ENCODE measurements at regions not wholly inside any gene's neighbourhood (a gene's known extent, or its start where the extent isn't known, plus 50 kb on each side); places are given as distances from the start of the nearest gene placed in this dataset.

DNA sequence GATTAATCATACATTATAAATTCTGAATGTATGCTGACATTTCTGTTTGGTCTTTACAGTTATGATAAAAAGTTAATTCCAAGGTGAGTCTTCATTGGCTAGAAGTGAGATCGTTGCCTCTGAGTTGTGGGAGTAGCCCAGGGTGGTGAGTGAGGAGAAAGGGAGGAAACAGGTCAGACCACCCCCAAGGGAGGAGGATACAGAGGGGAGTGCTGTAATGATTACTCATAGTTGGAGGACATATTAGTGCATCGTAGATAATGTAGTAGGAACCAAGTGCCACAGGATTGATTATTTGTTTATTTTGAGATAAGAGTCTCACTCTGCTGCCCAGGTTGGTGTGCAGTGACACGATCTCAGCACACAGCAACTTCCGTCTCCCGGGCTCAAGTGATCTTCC is 672.2 kb downstream of the INHBA start:
- ATAC-seq (ENCODE audit: low read depth) (no peak), DNase-seq (no peak)
- Mint-ChIP-seq H3K4me1 (no peaks in the 10 kb centered on the region), H3K4me3 (no peak overlapping the region), H3K9me3 (no peaks in the 10 kb centered on the region), H3K27me3 (no peaks in the 10 kb centered on the region), H3K36me3 (no peaks in the 10 kb centered on the region), H3K27ac (no peak overlapping the region)
- POLR2A ChIA-PET, result no interaction called here

DNA sequence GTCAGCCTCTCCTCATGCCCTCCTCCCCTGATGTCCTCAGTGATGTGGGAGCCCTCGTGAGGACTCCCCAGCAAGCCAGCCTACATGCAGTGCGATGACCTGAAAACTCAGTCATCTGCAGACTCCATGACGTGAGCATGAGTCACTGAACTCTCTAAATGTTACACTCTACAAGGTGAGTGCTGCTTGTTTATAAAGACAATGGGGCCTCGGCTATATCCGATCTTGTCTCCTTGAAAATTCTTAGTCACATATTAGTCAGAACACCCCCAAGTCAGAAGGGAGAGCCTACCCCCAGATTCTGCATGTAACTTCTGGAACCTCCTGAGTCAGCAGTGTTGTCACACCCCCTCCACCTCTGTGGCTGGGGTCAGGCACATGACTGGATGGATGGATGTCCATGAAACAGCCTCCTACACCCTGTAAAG is 673.8 kb downstream of the INHBA start:
- no peak overlapping the region for H3K4me3 Mint-ChIP-seq
- H3K4me1 Mint-ChIP-seq, result no peaks in the 10 kb centered on the region
- no peaks in the 10 kb centered on the region for H3K36me3 Mint-ChIP-seq
- ATAC-seq (ENCODE audit: low read depth) (no peak), DNase-seq (no peak)
- H3K9me3 Mint-ChIP-seq, result no peaks in the 10 kb centered on the region
- POLR2A ChIA-PET, result no interaction called here
- no peak overlapping the region for H3K27ac Mint-ChIP-seq
- no peaks in the 10 kb centered on the region for H3K27me3 Mint-ChIP-seq

DNA sequence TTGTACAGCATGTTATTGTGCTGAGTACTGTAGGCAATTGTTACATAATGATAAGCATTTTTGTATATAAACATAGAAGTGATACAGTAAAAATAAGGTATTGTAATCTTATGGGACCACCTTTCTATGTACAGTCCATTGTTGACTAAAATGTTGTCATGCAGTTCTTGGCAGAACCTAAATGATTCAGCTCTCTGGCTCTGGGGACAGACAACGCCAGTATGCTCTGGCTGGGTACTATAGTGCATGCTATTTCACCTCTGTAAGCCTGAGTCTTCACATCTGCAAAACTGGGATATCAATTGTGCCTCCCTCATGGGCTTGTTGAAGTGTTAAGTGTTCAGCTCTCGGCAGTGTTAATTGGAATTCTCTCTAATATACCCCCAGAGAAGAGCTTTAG is 674.3 kb downstream of the INHBA start:
- POLR2A ChIA-PET, result no interaction called here
- H3K36me3 Mint-ChIP-seq, result no peaks in the 10 kb centered on the region
- no peaks in the 10 kb centered on the region for H3K4me1 Mint-ChIP-seq
- ATAC-seq (ENCODE audit: low read depth) (no peak), DNase-seq (no peak)
- H3K27me3 Mint-ChIP-seq, result no peaks in the 10 kb centered on the region
- H3K27ac Mint-ChIP-seq, result no peak overlapping the region
- no peak overlapping the region for H3K4me3 Mint-ChIP-seq
- no peaks in the 10 kb centered on the region for H3K9me3 Mint-ChIP-seq

DNA sequence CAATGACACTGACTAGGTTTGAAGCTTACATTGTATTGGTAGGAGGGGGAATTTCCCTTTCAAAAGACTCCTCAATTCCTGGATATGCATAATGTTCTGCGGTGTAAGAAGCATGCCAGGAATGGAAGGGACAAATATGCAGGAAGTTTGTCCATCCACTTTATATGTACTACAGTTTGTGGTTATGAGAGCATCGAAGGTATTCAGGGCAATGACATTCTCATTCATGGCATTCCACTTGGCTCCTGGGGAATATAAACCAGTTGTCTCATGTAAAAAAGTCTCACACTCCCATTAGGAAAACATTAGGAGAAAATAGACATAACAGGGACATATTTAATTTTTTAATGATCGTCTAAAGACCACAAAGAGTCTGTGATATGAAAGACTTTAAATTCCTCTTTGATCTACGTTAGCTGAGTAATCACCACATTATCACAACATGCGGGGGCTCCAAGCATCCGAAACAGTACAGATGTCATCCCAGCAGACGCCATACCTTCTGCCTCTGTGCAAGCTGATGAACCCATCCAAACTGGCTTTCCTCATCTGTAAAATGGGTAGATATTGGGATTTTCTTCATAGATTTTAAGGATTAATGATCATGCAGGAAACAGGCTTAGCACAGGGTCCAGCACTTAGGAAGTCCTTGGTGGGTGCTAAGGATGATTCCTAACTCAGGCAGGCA is 675.3 kb downstream of the INHBA start:
- no peaks in the 10 kb centered on the region for H3K36me3 Mint-ChIP-seq
- POLR2A ChIA-PET, result no interaction called here
- H3K4me1 Mint-ChIP-seq, result no peaks in the 10 kb centered on the region
- H3K9me3 Mint-ChIP-seq, result no peaks in the 10 kb centered on the region
- ATAC-seq (ENCODE audit: low read depth) (no peak), DNase-seq (no peak)
- no peak overlapping the region for H3K27ac Mint-ChIP-seq
- H3K27me3 Mint-ChIP-seq, result no peaks in the 10 kb centered on the region
- H3K4me3 Mint-ChIP-seq, result no peak overlapping the region

DNA sequence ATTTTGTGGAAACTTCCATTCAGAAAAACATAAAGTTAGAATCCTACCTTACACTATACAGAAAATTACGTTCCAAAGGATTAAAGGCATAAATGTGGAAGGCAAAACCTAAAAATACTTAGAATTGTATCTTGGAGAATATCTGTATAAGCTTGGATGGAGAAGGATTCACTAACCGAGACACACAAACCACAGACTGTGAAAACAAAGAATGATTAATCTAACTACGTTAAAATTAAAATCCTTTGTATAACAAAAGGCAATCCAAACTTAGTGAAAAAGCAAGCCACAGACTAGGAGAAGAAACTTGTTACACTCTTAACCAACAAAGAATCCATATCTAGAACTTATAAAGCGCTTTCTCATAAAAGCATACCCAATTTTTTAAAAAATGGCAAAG is 678.8 kb downstream of the INHBA start:
- Mint-ChIP-seq H3K36me3 (no peaks in the 10 kb centered on the region), H3K27me3 (no peaks in the 10 kb centered on the region), H3K27ac (no peak overlapping the region), H3K4me1 (no peaks in the 10 kb centered on the region), H3K4me3 (no peak overlapping the region), H3K9me3 (no peaks in the 10 kb centered on the region)
- DNase-seq (no peak), ATAC-seq (ENCODE audit: low read depth) (no peak)
- POLR2A ChIA-PET, result no interaction called here

DNA sequence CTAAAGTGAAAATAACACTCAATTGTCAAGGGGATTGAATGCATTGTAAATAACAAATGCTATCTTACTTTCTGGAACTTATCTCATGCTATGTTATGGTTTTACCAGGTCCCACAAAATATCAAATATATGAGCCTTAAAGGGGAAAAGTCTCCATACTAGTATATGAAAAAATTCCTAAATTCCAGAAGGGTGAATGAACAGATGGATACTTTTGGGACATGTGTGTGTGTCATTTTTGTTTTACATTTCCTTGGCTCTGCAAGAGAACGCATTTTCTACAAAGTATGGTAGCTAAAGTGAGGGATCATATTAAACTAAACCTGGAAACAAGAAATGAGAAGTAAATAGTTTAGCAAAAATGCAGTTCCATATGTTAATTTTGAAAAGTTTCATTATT is 682.8 kb downstream of the INHBA start:
- Mint-ChIP-seq H3K4me1 (no peaks in the 10 kb centered on the region), H3K36me3 (no peaks in the 10 kb centered on the region), H3K9me3 (no peaks in the 10 kb centered on the region), H3K27me3 (no peaks in the 10 kb centered on the region), H3K27ac (no peak overlapping the region), H3K4me3 (no peak overlapping the region)
- no peak for ATAC-seq (ENCODE audit: low read depth)
- POLR2A ChIA-PET, result no interaction called here
- no peak for DNase-seq

DNA sequence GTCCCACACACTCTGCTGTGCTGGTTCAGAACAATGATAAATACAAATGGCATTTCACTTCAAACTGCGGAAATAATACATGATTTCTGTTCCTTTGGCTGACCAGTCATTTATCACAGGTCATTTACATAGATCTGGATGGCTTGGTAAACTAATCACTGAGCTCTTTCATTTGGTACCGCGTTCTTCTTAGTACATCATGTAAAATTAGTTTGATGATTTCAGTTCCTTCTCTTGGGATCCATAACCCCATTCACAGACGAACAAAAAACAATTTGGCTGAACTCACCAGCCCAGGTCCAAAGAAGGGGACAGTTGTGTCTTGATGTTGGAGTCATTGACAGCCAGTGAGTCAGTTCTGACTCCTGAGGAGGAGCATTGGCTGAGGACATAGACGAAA is 689.8 kb downstream of the INHBA start:
- no peak overlapping the region for H3K27ac Mint-ChIP-seq
- H3K27me3 Mint-ChIP-seq, result peaks cover 3% of the 10 kb centered on the region
- ATAC-seq (ENCODE audit: low read depth) (no peak), DNase-seq (no peak)
- peaks cover 6% of the 10 kb centered on the region for H3K9me3 Mint-ChIP-seq
- H3K36me3 Mint-ChIP-seq, result no peaks in the 10 kb centered on the region
- H3K4me1 Mint-ChIP-seq, result no peaks in the 10 kb centered on the region
- POLR2A ChIA-PET, result no interaction called here
- no peak overlapping the region for H3K4me3 Mint-ChIP-seq

DNA sequence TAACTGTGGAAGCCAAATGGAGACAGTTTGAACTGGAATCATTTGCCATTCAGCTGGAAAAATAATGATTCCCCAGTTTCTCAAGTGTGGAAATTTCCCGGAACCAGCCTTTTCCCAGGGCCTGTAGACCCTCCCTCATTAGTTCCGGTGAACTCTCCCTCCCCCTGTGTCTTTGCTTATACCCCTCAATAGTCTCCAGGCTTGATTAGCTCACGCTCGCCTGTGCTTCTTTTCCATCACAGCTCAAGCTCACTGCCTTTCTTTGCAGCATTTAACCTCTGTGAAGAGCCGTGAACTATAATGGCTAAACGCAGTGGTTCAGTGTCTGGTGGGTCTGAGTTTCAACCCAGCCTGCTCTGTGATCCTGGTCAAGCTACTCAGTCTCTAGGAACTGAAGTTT is 690.8 kb downstream of the INHBA start:
- Mint-ChIP-seq H3K27ac (no peak overlapping the region), H3K9me3 (peaks cover 6% of the 10 kb centered on the region), H3K4me1 (no peaks in the 10 kb centered on the region), H3K4me3 (no peak overlapping the region), H3K36me3 (no peaks in the 10 kb centered on the region), H3K27me3 (peaks cover 3% of the 10 kb centered on the region)
- DNase-seq, result no peak
- POLR2A ChIA-PET, result no interaction called here
- no peak for ATAC-seq (ENCODE audit: low read depth)

DNA sequence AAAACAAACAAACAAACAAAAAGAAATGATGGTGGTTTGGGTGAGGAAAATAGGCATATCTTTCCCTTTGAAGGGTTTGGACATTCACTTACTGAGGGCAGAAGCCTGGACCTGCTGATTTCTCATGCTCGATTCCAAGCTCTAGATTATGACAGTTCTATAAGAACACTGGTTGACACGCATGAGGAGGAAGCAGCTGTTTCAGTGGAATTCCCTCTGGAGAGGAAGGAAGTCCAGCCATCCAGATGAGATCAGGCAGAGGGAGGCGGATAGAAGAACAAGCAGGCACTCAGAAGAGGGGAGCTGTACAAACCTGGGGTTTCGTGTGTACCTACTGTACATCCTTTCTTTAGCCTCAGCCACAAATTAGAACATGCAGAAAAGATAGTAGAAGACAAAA is 691.9 kb downstream of the INHBA start:
- ATAC-seq (ENCODE audit: low read depth), result no peak
- POLR2A ChIA-PET, result no interaction called here
- Mint-ChIP-seq H3K27ac (no peak overlapping the region), H3K4me3 (no peak overlapping the region), H3K27me3 (peaks cover 3% of the 10 kb centered on the region), H3K36me3 (no peaks in the 10 kb centered on the region), H3K4me1 (no peaks in the 10 kb centered on the region), H3K9me3 (peaks cover 6% of the 10 kb centered on the region)
- no peak for DNase-seq

DNA sequence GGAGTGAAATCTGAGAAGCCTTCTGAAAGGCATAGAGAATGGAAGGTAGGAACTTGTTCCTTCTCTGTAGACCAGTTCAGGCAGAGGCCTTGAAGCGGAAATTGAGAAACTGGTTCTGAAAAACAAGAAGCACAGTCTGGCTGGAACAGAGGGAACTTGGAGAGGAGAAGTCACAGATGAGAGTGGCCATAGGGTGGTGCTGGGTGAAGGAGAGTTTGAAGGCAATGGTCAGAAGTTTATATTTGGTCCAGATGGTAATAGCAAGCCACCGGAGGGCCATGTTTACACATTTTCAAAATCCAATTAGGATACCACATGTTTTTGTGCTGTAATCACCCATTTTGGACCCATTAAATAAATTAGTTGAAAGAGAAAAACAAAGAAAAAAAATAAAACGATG is 692.5 kb downstream of the INHBA start:
- Mint-ChIP-seq H3K27ac (no peak overlapping the region), H3K4me1 (no peaks in the 10 kb centered on the region), H3K4me3 (no peak overlapping the region), H3K36me3 (no peaks in the 10 kb centered on the region), H3K27me3 (peaks cover 3% of the 10 kb centered on the region), H3K9me3 (peaks cover 6% of the 10 kb centered on the region)
- POLR2A ChIA-PET, result no interaction called here
- DNase-seq (no peak), ATAC-seq (ENCODE audit: low read depth) (no peak)

DNA sequence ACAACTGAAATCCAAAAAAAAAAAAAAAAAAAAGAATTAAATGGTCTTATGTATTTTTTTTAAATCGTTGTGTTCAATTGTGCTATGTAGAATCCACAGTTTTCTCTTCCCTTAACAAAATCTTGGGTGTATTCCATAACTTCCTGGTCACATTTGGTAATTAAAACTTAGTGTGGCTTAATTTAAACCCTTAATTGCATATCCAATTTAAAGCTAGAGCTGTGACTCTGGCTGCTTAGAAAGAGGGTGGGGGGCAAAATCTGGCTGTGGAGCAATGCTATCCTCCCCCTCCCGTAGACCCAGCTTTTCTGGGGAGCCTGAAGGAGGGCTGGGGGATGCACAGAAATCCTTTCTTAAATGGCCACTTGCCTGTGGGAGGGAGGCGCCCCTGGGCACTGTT is 695.1 kb downstream of the INHBA start:
- H3K27me3 Mint-ChIP-seq, result peaks cover 3% of the 10 kb centered on the region
- POLR2A ChIA-PET, result no interaction called here
- H3K4me3 Mint-ChIP-seq, result no peak overlapping the region
- H3K36me3 Mint-ChIP-seq, result no peaks in the 10 kb centered on the region
- no peaks in the 10 kb centered on the region for H3K4me1 Mint-ChIP-seq
- no peak for DNase-seq
- H3K27ac Mint-ChIP-seq, result no peak overlapping the region
- H3K9me3 Mint-ChIP-seq, result peaks cover 6% of the 10 kb centered on the region
- no peak for ATAC-seq (ENCODE audit: low read depth)

DNA sequence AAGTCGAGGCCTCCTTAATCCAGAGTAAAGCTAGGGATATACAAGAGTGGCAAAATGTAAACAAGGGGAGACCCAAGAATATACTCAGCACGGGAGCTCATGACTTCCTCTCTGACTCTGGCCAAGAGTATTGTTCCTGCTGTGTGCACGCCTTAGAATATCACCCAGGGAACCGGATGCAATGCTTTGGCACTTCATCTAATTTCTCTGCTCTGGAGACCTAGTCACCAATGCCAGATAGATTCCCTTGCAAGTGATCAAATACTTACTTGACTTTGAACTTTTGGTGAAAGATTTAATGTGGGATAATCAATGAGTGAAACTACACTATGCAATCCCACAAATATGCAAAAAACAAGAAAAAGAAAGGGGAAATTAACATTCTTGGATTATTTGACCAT is 695.5 kb downstream of the INHBA start:
- POLR2A ChIA-PET, result no interaction called here
- H3K9me3 Mint-ChIP-seq, result peaks cover 6% of the 10 kb centered on the region
- H3K4me3 Mint-ChIP-seq, result no peak overlapping the region
- peaks cover 3% of the 10 kb centered on the region for H3K27me3 Mint-ChIP-seq
- no peaks in the 10 kb centered on the region for H3K36me3 Mint-ChIP-seq
- no peak for DNase-seq
- H3K4me1 Mint-ChIP-seq, result no peaks in the 10 kb centered on the region
- H3K27ac Mint-ChIP-seq, result no peak overlapping the region
- no peak for ATAC-seq (ENCODE audit: low read depth)

DNA sequence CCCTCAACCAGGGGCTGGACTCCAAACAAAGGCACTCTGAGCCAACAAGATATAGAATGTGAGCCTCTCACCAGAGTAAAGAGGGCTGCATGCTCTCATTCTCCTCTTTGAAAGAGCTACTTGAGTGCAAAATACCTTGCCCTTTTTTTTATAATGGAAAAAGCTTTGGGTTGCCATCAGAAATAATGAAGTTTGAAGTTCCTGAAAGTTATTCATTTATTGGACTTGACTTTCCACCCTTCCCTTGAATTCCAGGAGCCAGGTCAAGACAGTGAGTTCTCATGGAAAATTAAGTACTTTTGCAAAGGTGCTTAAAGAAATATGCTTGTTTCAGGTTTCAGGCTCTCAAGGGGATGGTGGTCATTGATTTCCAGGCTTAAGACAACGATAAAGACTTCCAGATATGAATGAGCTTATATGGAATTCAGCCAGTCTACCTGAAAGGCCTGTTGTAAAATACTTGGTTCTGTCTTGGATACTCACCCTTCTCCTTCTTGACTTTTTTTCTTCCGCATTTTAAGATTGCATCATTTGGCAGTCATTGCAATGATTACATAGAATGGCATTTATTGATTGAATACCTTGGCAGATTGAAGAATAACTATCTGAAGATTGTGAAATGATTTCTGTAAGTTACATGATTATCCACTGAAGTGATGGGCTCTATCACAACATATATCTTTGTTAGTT is 696.4 kb downstream of the INHBA start:
- no peak overlapping the region for H3K27ac Mint-ChIP-seq
- H3K9me3 Mint-ChIP-seq, result peaks cover 6% of the 10 kb centered on the region
- DNase-seq (no peak), ATAC-seq (ENCODE audit: low read depth) (no peak)
- peaks cover 3% of the 10 kb centered on the region for H3K27me3 Mint-ChIP-seq
- POLR2A ChIA-PET, result no interaction called here
- no peaks in the 10 kb centered on the region for H3K36me3 Mint-ChIP-seq
- no peak overlapping the region for H3K4me3 Mint-ChIP-seq
- no peaks in the 10 kb centered on the region for H3K4me1 Mint-ChIP-seq

DNA sequence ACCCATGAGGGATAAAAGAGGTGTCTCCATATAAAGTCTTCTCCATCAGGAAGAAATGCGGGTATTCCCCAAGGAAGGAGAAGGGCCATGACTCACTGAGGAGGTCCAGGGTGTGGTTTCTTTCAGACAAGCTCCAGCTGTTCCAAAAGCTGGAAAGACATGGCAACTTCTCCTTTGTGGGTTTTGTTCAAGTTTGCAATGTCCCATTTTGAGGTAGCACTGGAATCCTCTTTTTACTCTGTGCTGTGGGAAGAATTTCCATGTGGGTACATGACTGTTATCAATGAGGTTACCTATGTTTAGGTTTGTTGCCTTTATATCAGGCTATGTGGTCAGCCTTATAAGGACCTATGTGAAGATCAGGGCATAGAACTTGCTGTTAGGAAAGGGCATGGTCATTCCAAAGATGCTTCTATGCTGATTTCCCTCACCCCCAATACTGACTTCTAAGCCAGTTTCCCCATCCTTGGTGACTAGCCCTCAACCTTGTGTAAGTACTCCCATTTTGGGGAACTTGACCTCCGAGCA is 697.5 kb downstream of the INHBA start:
- no peak for DNase-seq
- no peak for ATAC-seq (ENCODE audit: low read depth)
- no peaks in the 10 kb centered on the region for H3K27me3 Mint-ChIP-seq
- H3K27ac Mint-ChIP-seq, result no peak overlapping the region
- no peak overlapping the region for H3K4me3 Mint-ChIP-seq
- POLR2A ChIA-PET, result no interaction called here
- H3K9me3 Mint-ChIP-seq, result peaks cover 6% of the 10 kb centered on the region
- H3K36me3 Mint-ChIP-seq, result no peaks in the 10 kb centered on the region
- no peaks in the 10 kb centered on the region for H3K4me1 Mint-ChIP-seq
